ENCODE measurements at regions not wholly inside any gene's neighbourhood (a gene's known extent, or its start where the extent isn't known, plus 50 kb on each side); places are given as distances from the start of the nearest gene placed in this dataset.

- Mint-ChIP-seq H3K4me3 (no peak overlapping the region), H3K36me3 (no peaks in the 10 kb centered on the region), H3K27ac (peak overlapping the region in 1 of 8 donors; percentile 4), H3K27me3 (peaks cover 45 to 60% of the 10 kb centered on the region in 2 donors), H3K9me3 (peaks cover 2 to 18% (median 13%) of the 10 kb centered on the region in 5 donors), H3K4me1 (peaks cover 0 to 8% (median 2%) of the 10 kb centered on the region in 3 donors)
- no peaks in the 10 kb centered on the region for H3K4me1 ChIP-seq (ENCODE audit: insufficient read depth, low read length)
- no peaks in the 10 kb centered on the region for H3K9me3 ChIP-seq (ENCODE audit: low read length)
- ChIA-PET CTCF (no interaction called here), POLR2A (no interaction called here)
- no peak for DNase-seq
- H3K27ac ChIP-seq (ENCODE audit: low read depth, low read length), result no peak overlapping the region
- peaks cover 7% of the 10 kb centered on the region for H3K27me3 ChIP-seq (ENCODE audit: insufficient read depth, low read length, poor library complexity, severe bottlenecking)
- no peaks in the 10 kb centered on the region for H3K36me3 ChIP-seq (ENCODE audit: insufficient read depth, low read length)
- no peak overlapping the region for H3K4me3 ChIP-seq (ENCODE audit: low read length)
Measured at GRCh38 chr20:58128635-58129625, 99.5 kb downstream of the ANKRD60 start.

- Mint-ChIP-seq H3K9me3 (peaks cover 5 to 21% (median 16%) of the 10 kb centered on the region in 5 donors), H3K36me3 (no peaks in the 10 kb centered on the region), H3K27me3 (peaks cover 41 to 49% of the 10 kb centered on the region in 2 donors), H3K4me3 (no peak overlapping the region), H3K4me1 (peaks cover 0 to 8% (median 2%) of the 10 kb centered on the region in 3 donors), H3K27ac (no peak overlapping the region)
- Histone ChIP-seq H3K36me3 (ENCODE audit: insufficient read depth, low read length) (no peaks in the 10 kb centered on the region), H3K4me1 (ENCODE audit: insufficient read depth, low read length) (no peaks in the 10 kb centered on the region), H3K27me3 (ENCODE audit: insufficient read depth, low read length, poor library complexity, severe bottlenecking) (peaks cover 7% of the 10 kb centered on the region), H3K9me3 (ENCODE audit: low read length) (no peaks in the 10 kb centered on the region), H3K27ac (ENCODE audit: low read depth, low read length) (no peak overlapping the region), H3K4me3 (ENCODE audit: low read length) (no peak overlapping the region)
- DNase-seq, result no peak
- POLR2A ChIA-PET, result no interaction called here
- CTCF ChIA-PET, result no interaction called here
Measured at GRCh38 chr20:58127701-58128111, 100.7 kb downstream of the ANKRD60 start.

GRCh38 chr20:58125726-58126125 lies 102.7 kb downstream of the ANKRD60 start:
- Histone ChIP-seq H3K4me3 (ENCODE audit: low read length) (no peak overlapping the region), H3K27me3 (ENCODE audit: insufficient read depth, low read length, poor library complexity, severe bottlenecking) (no peaks in the 10 kb centered on the region), H3K27ac (ENCODE audit: low read depth, low read length) (no peak overlapping the region), H3K4me1 (ENCODE audit: insufficient read depth, low read length) (no peaks in the 10 kb centered on the region), H3K9me3 (ENCODE audit: low read length) (no peaks in the 10 kb centered on the region), H3K36me3 (ENCODE audit: insufficient read depth, low read length) (no peaks in the 10 kb centered on the region)
- H3K27ac Mint-ChIP-seq, result no peak overlapping the region
- no peak overlapping the region for H3K4me3 Mint-ChIP-seq
- no peak for DNase-seq
- H3K4me1 Mint-ChIP-seq, result no peaks in the 10 kb centered on the region
- ChIA-PET CTCF (no interaction called here), POLR2A (no interaction called here)
- H3K27me3 Mint-ChIP-seq, result peaks cover 29 to 33% of the 10 kb centered on the region in 2 donors
- H3K9me3 Mint-ChIP-seq, result peaks cover 7 to 21% (median 16%) of the 10 kb centered on the region in 5 donors
- no peaks in the 10 kb centered on the region for H3K36me3 Mint-ChIP-seq

- Mint-ChIP-seq H3K27ac (no peak overlapping the region), H3K27me3 (peaks cover 23 to 55% of the 10 kb centered on the region in 2 donors), H3K36me3 (no peaks in the 10 kb centered on the region), H3K4me1 (no peaks in the 10 kb centered on the region), H3K4me3 (no peak overlapping the region), H3K9me3 (peaks cover 9 to 17% (median 10%) of the 10 kb centered on the region in 5 donors)
- Histone ChIP-seq H3K27me3 (ENCODE audit: insufficient read depth, low read length, poor library complexity, severe bottlenecking) (no peaks in the 10 kb centered on the region), H3K4me3 (ENCODE audit: low read length) (no peak overlapping the region), H3K9me3 (ENCODE audit: low read length) (no peaks in the 10 kb centered on the region), H3K27ac (ENCODE audit: low read depth, low read length) (no peak overlapping the region), H3K36me3 (ENCODE audit: insufficient read depth, low read length) (no peaks in the 10 kb centered on the region), H3K4me1 (ENCODE audit: insufficient read depth, low read length) (no peaks in the 10 kb centered on the region)
- CTCF ChIA-PET, result no interaction called here
- POLR2A ChIA-PET, result no interaction called here
- no peak for DNase-seq
Measured at GRCh38 chr20:58117944-58118343, 110.5 kb downstream of the ANKRD60 start.

- Histone ChIP-seq H3K27me3 (ENCODE audit: insufficient read depth, low read length, poor library complexity, severe bottlenecking) (no peaks in the 10 kb centered on the region), H3K9me3 (ENCODE audit: low read length) (no peaks in the 10 kb centered on the region), H3K4me3 (ENCODE audit: low read length) (no peak overlapping the region), H3K36me3 (ENCODE audit: insufficient read depth, low read length) (no peaks in the 10 kb centered on the region), H3K4me1 (ENCODE audit: insufficient read depth, low read length) (no peaks in the 10 kb centered on the region), H3K27ac (ENCODE audit: low read depth, low read length) (no peak overlapping the region)
- Mint-ChIP-seq H3K4me1 (no peaks in the 10 kb centered on the region), H3K36me3 (no peaks in the 10 kb centered on the region), H3K27ac (no peak overlapping the region), H3K4me3 (no peak overlapping the region), H3K27me3 (peaks cover 28 to 57% of the 10 kb centered on the region in 2 donors), H3K9me3 (peaks cover 9 to 17% (median 10%) of the 10 kb centered on the region in 5 donors)
- no peak for DNase-seq
- ChIA-PET POLR2A (no interaction called here), CTCF (no interaction called here)
Measured at GRCh38 chr20:58116505-58116904, 111.9 kb downstream of the ANKRD60 start.

GRCh38 chr20:58113716-58114115 lies 114.7 kb downstream of the ANKRD60 start:
- ChIA-PET CTCF (no interaction called here), POLR2A (no interaction called here)
- no peaks in the 10 kb centered on the region for H3K4me1 Mint-ChIP-seq
- Histone ChIP-seq H3K4me3 (ENCODE audit: low read length) (no peak overlapping the region), H3K27me3 (ENCODE audit: insufficient read depth, low read length, poor library complexity, severe bottlenecking) (no peaks in the 10 kb centered on the region), H3K4me1 (ENCODE audit: insufficient read depth, low read length) (no peaks in the 10 kb centered on the region), H3K36me3 (ENCODE audit: insufficient read depth, low read length) (no peaks in the 10 kb centered on the region), H3K27ac (ENCODE audit: low read depth, low read length) (no peak overlapping the region), H3K9me3 (ENCODE audit: low read length) (no peaks in the 10 kb centered on the region)
- H3K36me3 Mint-ChIP-seq, result peaks cover 0 to 5% (median 0%) of the 10 kb centered on the region in 3 donors
- H3K9me3 Mint-ChIP-seq, result peaks cover 0 to 17% (median 9%) of the 10 kb centered on the region in 5 donors
- H3K27ac Mint-ChIP-seq, result no peak overlapping the region
- no peak for DNase-seq
- no peak overlapping the region for H3K4me3 Mint-ChIP-seq
- H3K27me3 Mint-ChIP-seq, result peaks cover 29 to 54% of the 10 kb centered on the region in 2 donors

- Mint-ChIP-seq H3K27ac (no peak overlapping the region), H3K27me3 (peaks cover 26 to 51% of the 10 kb centered on the region in 2 donors), H3K4me1 (no peaks in the 10 kb centered on the region), H3K36me3 (peaks cover 0 to 7% (median 0%) of the 10 kb centered on the region in 3 donors), H3K4me3 (peak overlapping the region in 1 of 7 donors; percentile 38), H3K9me3 (peaks cover 0 to 11% (median 4%) of the 10 kb centered on the region in 5 donors)
- Histone ChIP-seq H3K9me3 (ENCODE audit: low read length) (no peaks in the 10 kb centered on the region), H3K27me3 (ENCODE audit: insufficient read depth, low read length, poor library complexity, severe bottlenecking) (no peaks in the 10 kb centered on the region), H3K4me3 (ENCODE audit: low read length) (no peak overlapping the region), H3K36me3 (ENCODE audit: insufficient read depth, low read length) (no peaks in the 10 kb centered on the region), H3K27ac (ENCODE audit: low read depth, low read length) (no peak overlapping the region), H3K4me1 (ENCODE audit: insufficient read depth, low read length) (no peaks in the 10 kb centered on the region)
- ChIA-PET CTCF (no interaction called here), POLR2A (no interaction called here)
- no peak for DNase-seq
Measured at GRCh38 chr20:58112017-58112781, 116.3 kb downstream of the ANKRD60 start.
